CD4-positive, alpha-beta T cell treated with Interleukin-4 for 4 hours (primary cell): ENCODE measurements at regions not wholly inside any gene's neighbourhood (a gene's known extent, or its start where the extent isn't known, plus 50 kb on each side); places are given as distances from the start of the nearest gene placed in this dataset.

Experiments used
- DNase-seq: peaks from one replicate; pipeline ENCODE4 v3.0.0-alpha.2; 2020

DNA sequence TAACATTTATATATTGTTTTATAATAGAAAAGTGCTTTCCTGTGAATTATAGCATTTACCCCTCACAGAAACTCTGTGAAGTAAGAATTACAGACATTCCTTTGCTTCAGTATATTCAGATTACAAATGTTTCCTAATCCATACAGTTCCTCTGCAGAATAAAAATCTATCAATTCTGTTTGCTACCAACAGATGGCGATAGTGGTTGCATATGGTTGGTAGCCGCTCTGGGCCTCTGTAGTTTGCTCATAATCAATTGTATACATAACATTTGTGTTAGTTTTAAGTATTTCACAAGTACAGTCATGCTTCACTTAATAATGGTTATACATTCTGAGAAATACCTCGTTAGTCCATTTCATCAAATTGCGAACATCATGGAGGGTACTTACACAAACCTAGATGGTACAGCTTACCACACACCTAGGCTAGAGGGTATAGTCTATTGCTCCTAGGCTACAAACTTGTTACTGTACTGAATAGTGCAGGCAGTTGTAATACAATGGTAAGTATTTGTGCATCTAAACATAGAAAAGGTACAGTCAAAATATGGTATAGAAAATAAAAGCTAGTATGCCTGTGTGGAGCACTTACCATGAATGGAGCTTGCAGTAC, 94.4 kb upstream of the STEAP4 start:
- DNase-seq: peak; percentile 8

DNA sequence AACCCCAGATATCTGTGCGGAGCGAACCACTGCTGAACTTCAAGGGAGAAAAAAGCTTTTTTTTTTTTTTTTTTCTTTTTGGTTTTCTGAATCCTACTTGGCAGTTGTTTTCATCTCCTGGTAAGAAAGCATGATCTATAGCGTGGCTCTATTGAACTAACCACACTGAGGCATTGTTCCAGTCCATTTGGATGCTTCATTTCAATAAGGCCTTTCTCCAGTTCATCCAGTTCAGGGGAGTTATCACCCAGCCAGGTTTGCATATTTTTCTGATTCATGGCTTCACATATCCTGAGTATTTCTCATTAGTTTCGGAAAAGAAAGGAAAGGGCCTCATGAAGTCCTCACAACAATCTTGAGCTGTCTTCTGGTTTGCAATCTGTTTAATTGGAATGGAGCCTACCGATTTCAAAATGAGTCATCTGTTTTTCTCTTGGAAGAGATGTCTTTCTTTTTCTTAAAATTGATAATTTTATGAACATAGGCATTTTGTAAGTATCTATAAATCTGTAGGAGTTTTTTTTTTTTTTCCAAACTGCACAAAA, 93.1 kb upstream of the STEAP4 start:
- no peak for DNase-seq

DNA sequence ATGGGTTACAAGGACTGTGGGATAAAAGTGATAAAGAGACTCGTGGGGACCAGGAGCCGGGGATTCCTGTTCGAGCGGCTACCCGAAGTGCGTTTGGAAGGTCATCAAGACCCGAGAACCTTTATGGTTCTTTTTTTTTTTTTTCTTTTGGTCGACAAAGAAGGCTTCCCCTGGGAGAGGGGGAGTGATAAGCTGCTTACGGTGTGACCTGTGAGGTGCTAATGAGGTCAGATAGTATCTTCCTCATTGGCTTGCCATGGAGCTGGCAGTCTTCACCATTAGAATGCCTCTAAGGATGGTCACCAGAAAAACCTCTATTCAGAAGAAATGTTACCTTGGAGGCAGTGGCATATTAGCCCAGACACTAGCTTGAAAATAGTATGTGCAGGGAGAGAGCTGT, 92.3 kb upstream of the STEAP4 start:
- DNase-seq: no peak

DNA sequence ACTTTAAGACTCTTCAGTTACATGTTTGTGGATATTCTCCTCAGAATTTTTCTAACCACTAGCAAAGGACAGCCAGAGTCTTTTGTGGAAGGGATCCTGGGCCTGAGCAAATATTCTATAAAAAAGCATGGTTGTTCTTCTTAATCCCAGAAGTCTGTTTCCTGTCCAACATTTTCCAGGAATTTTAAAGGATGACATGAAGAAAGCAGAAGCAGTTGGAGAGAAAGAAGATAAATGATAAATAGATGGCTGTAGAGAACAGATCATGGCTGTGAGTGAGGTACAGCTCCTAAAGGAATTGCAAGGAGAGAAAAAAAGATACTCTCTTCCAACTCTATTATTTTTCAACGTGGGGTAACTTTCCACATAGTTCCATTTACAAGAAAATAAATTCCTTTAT, 91.8 kb upstream of the STEAP4 start:
- no peak for DNase-seq

DNA sequence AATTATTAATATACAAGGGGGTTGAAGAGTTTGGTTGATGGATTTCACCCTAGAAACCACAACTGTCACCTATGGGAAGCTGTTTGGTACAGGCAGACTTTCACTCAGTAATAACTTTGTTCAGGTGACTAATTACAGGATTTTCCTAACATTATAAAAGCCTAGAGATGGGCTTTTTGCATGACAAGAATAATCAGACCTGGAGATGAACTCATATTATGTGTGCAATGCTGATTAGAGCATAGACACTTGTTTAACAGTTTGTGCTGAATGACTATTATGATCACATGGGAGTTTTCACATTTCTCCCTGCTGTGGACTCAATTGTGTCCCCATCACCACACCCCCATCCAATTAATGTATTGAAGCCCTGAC, 90.2 kb upstream of the STEAP4 start:
- no peak for DNase-seq

DNA sequence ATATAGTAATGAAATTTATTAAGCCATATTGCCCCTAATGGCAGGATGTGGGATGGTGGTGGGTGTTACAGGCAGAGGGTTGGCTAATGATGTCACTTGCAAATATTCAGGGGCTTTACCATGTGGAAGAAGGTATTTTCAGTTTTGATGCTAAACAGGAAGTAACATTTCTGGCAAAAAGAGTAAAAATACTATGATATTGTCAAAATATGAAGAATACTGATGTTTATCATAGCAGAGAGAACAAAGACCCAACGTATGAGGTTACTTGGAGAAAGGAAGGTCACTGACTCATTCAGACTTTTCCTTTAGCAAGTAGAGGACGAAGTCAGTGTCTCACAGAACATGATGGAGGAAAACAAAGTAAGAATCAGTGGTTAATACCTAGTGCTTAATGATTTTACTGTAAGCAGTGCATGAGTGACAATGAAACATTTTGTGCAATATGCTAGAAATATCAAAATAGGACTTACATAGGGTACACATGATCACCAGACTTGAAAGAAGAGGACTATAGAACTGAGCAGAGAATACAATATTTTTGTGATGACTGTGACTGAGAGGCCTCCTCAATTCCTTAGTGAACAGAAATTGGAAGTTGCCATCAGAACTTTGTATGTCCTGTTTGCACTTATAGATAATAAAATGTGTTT, 89.7 kb upstream of the STEAP4 start:
- DNase-seq: no peak

DNA sequence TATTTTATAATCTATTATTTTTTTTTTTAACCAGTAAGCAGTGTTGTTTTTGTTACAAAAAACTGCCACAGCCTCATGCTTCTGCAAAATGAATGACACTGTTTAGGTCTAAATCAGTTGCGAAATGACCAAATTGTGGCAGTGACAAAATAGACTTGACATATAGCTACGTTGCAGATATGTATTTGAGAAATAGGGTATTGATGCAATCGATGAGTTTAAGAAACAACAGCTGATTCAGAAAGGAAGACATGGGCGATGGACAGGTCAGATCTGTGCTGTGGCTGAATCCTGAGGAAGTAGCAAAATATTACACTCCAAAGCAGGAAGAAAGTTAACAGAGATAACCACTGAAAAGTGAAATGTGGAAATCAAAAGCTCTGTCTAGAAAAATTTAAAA, 89.0 kb upstream of the STEAP4 start:
- DNase-seq: no peak

DNA sequence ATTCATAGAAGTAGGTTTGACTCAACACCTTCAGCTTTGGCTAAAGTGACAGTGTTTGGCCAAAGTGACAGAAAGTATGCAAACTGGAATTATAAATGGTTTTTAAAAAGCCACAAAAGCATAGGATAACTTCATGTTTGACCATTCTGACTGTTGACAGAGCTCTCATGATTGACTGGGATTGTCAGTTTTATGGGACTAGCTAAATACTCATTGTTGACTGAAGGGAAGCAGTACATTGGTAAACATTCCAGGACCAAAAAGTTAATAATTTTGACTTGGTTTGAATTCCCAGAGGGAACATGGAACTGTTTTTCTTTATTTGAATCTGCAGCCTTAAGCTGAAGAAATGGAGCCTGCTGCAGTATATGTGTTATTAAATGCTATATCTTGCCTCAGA, 84.6 kb upstream of the STEAP4 start:
- DNase-seq: no peak

DNA sequence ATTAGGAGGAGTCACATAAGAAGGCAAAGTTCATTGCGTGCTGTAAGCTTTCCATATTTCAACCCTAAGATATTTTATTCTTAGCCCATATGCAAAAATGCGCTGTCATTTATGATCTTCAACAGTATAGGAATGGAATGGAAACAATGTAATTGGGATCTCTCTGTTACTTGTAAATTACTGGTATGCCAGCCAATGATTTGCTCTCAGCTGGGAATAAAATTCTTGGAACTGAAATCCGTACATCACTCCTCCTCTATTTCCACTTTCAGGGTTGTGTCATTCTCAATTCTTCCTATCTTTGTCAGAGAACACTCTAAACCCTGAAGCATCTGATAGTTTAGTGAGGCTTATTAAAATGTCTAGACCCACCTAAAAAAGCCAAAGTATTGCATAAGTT, 80.7 kb upstream of the STEAP4 start:
- no peak for DNase-seq

DNA sequence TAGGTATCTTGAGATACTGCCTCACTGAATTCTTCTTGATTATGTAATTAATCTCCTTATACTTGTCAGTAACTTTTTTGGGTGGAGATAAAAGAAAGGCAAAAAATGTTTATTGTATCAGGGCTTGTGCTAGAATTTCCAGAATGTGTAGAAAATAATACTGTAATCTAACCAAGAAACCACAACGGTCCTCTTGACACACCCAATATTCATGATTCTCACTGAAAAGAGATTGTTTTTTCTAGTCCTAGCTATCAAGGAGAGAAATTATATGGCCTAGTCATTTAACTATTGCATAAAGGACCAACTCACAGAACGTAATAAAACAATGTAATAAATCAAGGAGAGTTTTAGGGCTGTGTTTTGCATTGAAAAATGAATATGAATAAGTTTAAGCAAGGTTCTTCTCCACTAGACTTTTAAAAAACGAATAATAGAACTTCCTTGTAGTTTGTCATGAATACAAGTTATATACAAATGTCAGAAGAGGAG, 80.0 kb upstream of the STEAP4 start:
- DNase-seq: no peak

DNA sequence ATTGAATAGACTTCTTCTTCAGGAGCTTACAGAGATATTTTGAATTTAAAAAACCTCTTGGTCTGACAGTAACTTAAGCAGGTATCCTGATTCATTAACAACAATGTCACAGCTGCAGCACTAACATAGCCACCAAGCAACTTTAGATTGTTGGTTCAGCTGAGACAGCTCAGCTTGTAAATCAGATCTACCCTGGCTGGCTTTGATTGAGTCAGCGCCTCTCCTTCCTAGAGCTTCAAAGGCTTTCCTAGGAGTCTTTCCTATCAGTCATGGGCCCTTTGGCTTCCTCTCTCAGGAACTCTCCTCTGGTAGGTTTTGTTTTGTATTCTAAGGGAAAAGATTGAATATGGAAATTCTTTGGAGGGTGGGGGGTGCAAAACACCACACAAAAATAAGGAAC, 70.7 kb upstream of the STEAP4 start:
- no peak for DNase-seq

DNA sequence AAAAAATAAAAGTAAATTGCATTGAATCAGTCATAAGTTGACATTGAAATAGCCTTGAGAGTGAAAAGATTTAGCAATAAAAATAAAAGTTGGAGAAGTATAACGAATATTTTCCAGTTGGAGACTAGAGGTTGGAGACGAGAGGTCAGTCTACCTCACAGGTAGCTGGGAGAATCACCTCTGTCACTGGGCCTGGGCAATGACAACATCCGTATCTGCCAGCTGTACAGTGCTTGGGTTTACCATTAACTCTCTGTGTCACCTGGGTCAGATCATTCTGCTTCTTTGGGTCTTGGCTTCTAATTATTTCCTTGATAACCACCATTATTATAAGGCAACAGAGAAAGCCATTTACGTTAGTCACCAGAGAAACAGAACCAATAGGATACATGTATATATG, 62.0 kb upstream of the STEAP4 start:
- DNase-seq: no peak

DNA sequence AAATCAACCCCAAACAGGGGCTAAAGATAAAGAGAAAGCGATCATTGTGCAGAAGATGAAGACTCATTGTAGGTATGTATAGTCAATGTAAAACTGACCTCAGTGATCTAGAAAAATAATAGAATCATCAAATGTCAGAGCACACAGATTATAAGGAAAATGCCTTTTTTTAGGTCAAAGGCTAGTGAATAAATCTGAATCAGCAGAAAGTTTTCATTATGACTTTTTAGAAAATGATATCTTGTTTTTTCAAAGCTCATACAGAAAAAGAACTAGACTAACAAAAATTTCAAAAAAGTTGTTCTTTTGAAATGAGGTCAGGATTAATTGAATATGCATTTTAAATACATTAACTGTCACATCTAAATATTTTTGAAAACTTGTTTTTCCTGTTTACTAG, 60.2 kb upstream of the STEAP4 start:
- no peak for DNase-seq

DNA sequence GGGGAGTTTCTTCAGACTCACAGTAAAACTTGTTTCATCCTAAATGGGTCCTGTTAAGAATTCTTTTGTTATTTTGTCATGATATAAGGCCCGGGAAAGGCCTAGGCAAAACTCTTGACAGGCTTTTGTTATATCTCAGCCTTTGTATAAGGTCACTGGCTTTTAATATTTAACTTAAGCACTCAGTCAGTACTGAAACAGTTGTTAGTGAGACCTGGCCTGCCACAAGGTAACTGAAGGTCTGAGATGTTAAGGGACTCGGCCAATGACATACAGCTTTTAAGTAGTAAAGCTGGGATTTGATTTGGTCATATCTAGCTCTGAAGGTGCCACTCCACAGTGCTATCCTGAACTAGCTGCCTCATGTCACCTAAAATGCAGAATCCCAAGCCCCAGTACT, 57.2 kb upstream of the STEAP4 start:
- DNase-seq: no peak

DNA sequence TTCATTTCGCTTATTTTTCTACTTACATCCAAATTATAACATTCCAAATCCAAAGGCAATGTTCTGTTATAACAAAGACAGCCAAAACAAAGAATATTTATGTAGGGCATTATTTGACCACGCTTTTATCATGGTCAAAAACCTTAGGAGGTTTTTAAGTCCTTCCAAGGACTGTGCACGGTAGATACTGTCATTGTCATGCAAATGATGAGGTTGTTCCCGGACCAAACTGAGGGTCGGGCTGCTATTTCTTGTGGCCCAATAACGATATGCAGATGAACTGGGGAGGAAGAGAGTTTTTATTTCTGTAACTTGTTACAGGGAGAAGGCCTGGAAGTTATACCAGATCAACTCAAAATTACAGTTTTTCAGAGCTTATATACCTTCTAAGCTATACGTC, 56.6 kb upstream of the STEAP4 start:
- DNase-seq: no peak

DNA sequence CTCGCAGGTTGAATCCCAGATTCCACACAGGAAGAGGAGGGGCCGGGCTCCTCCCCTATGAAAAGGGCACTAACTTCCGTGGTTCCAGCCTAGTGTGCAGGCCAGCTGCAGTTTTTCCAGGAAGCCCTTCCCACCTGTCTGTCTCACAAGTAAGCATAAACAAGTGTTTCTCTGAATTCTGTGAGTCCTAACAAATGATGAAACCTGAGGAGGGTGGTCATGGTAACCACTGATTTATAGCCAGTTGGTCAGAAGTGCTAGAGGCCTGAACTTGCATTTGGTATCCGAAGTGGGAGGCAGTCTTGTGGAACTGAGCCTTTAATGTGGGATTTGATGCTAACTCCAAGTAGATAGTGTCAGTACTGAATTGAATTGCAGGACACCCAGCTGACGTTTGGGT, 54.7 kb upstream of the STEAP4 start:
- no peak for DNase-seq

DNA sequence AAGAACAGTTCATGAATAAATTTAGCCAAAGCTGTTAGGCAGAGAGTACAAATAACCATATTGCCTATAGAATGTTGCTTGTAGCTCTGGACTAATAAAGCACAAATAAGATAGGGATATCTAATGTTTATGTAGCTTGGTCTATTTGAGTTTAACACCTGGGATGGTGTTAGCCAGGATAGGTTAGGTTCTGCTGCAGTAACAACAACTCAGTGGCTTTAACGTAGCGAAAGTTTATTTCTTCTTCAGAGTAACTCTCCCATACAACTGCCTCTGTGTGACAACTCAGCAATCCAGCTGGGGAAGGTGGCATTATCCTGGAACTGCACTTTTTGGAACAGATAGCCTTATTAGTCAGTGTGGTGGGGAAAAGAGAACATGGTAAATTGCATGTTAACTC, 52.2 kb upstream of the STEAP4 start:
- DNase-seq: no peak

DNA sequence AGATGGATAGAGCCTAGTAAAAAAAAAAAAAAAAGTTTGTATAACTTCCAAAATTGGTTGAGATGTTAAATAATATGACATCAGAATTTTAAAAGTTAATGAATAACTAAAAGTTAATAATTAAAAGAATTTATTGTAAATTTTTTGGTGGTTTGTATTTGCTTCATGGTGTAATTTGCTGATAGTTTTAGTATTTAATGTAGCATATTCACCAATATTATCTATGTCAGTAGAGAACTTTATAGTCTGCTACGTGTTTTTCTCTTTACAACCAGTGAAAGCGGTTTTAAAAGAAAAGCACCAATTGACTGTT, 51.8 kb upstream of the STEAP4 start:
- no peak for DNase-seq

DNA sequence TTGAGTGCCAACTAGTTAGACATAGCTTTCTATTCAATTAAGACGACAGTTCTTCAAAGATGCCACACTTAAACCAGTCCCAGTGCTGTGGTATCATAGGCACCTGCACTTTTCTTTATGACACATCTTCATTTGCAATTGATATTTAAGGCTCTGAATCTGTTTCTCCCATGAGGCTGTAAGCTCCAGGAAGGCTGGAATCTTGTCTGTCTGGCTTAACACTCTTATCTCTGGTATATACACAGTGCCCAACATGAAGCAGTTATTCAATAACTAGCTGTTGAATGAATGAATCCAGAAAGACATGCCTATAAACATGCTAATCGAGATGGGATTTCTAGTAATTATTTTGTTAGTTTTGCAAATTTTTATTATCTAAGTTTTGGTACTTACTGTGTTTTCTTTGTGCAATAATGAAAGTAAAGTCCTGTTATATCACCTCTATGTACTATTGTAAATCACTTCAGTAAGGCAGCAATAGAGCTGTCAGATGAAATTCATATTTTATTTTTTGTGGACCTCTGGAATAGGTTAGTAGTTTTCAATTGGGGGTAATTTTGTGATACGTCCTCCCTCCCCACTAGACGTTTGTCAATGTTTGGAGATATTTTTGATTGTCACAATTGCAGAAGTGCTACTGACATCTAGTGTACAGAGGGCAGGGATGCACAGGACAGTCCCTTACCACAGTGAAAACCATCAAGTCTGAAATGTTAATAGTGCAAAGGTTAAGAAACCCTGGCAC, 51.3 kb upstream of the STEAP4 start:
- peak; percentile 6 for DNase-seq

DNA sequence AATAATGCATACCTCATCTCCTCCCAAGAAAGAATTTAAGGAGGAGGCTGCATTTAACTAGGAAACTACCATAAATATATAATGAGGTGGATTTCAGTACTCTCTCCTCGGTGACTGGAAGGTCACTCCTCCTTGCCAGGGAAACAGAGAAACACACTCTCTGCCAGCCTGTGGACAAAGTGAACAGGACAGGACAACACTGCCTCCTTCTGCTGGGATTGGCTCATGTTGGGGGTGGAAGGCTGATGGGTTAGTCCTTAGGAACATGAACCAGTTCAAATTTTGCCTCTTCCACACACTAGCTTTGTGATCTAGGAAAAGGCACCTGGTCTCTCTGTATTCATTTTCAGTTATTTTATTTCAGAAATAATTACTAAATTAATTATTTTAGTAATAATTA, 50.6 kb upstream of the STEAP4 start:
- no peak for DNase-seq
